Amygdala (tissue), 56 donors: ENCODE measurements at regions not wholly inside any gene's neighbourhood (a gene's known extent, or its start where the extent isn't known, plus 50 kb on each side); places are given as distances from the start of the nearest gene placed in this dataset.
A peak's percentile ranks its signal among the peaks of the same experiment; 100 is the strongest.

Experiments
- DNase-seq, 56 donors: peaks; one replicate each; lab custom pipeline; 2025; lab: John Stamatoyannopoulos, UW

DNA sequence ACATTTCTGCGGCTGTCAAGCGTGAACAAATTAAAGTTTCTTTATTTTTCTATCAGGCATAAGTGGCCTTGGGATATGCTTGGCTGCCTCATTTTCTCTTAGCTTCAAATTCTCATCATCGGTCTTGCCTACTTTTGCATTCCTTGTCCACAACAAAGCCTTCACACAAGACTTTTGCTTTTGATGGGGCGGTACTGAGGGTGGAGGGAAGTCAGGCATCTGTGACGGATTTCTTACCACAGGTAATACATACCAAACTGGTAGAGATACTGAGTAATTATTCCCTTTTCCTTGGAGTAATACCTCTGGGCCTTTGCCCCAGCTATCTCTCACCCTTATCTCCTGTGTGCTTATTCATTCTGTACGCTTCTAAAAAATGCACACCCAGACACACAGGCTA is 468.3 kb upstream of the RGPD4 start:
- DNase-seq, result no peak

DNA sequence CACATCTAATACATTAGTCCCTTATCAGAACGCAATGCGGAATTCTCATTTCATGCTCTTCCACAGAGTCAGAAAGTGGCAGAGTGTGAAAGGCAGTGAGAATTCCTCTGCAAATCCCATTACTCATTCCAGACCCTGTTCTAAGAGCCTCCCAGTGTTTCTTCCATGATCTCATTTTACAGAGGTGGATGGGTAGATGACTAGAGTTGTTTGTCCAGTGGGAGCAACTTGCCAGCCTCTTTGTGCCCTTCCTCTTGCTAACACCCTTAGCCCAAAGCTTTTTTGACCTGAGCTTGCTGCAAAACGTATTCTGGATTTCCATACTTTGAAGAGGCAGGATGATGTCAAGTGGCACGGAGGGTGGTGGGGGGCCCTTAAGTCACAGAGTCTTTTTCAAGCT is 467.7 kb upstream of the RGPD4 start:
- DNase-seq, result no peak

DNA sequence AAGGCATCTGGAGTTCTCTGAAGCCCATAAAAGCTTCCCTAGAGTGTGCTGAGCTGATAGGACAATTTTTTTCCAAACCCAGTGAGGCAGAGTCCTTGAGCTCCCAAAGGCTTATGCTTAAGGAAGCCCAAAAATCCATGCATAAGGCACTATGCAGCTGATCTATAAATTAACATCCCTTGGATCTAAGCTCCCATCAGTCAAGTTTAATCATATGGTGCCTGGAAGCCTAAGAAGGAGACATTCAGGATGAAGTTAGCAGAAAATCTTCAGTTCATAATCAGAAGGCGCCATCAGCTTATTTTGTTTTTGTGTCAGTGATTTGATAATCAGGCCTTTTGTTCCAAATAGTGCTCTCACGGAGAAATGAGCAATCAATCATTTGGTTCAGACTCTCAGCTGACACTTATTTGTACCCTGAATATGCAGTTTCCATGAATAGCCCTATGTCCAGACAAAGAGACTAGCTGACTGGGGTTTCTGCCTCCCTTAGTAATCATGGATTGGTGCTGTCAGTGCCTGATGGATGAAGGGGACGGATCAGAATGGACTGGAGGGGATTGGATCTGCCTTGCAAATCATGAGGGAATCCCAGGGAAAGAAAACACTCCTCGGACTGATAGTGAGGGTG is 464.8 kb upstream of the RGPD4 start:
- no peak for DNase-seq

DNA sequence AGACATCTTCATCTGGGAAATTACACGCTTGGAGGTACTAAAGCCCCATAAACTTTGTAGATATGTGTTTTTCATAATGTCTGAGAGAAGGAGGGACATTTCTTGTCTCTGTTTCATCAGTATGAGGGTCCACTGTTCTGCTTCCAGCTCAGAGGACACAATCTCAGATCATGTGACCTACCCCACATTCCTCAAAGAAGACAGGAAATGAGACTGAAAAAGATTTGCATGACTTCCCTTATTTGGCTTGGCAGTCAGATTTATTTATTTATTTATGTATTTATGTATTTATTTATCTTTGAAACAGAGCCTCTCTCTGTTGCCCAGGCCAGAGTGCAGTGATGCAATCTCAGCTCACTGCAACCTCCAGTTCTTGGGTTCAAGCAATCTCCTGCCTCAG is 463.7 kb upstream of the RGPD4 start:
- DNase-seq, result no peak

DNA sequence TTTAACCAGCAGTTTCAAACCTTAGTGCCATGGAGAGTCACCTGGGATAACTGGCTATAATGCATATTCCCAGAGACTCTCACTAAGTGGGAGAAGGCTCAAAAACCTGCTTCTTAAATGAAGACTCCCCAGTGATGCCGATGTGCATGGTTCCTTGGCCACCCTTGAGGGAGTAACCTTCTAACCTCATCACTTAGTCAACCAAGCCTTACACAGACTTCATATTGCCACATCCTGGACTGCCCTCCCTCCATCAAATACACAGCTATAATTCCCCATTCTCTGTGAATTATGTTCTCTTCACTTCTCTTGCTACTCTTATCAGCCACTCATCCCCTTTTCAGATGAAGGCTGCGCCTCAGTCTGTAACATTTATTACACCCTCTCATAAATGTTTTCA is 462.9 kb upstream of the RGPD4 start:
- no peak for DNase-seq

DNA sequence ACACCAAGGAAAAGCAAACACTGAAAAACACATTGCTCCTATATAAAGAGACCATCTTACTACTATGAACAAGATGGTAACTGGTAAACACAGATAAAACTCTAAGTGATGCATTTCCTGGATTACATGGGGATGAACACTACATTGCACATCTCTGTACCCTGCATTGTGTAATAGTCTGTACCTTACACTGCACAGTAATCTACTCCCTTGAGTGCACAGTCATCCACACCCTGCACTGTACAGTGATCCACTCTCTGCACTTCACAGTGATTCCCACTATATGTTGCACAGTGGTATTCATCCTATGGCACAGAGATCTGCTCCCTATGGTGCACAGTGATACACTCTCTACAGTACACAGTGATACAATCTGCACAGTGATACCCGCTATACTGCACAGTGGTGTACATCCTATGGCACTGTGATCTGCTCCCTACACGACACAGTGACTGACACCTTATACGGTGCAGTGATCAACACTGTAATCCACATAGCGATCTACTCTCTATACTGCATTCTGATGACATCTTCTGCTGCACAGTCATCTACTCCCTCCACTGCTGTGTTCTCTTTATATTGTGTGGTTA is 462.2 kb upstream of the RGPD4 start:
- no peak for DNase-seq

DNA sequence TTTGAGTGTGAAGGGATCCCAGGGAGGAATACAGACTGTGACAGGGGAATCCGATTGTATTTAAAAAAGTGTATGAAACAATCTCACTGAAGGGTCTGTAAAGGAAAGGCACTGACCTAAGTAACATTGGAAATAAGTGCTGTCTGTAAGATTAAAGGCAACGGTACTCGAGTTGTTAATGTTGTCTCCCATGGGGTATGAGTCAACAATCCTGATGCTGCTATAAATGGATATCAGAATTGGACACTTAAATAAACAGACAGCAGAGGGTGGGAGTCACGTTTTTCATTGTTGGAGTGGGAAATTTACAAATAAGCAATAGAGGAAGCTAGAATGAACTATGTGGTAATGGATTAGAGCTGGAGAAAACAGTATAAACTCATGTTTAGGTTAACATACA is 452.4 kb upstream of the RGPD4 start:
- no peak for DNase-seq

DNA sequence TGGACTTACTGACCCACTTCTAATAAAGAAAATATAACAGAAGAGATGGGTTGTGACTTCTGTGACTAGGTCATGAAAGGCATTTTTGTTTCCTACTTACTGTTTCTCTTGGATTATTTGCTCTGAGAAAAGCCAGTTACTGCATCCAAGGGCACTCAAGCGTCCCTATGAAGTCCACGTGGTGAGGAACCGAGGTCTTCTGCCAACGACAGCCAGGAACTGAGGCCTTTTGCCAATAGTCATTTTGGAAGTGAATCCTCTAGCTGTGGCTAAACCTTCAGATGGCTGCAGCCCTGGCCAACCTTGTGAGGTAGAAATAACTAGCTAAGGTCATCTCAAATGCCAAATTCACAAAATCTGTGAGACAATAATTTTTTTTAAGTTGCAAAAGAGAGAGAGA is 449.8 kb upstream of the RGPD4 start:
- peak in 2 of 56 donors; percentile 3 to 7 for DNase-seq

DNA sequence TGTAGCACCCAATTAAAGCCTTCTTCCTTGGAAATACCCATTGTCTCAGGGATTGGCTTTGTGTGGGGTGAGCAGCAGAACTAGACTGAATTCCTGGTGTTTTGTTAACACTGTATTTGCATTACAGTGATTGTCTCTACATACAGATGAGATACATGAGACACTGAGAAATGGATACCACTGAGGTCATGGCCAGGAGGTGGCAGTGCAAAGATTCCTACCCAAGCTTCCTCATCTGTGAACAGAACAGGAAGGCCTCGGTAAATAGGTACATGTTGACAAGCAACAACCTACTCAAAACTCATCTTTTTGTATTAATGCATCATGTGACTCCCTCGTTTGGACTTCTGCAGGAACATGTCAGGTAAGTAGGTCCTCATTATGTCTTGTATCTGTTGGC is 445.8 kb upstream of the RGPD4 start:
- DNase-seq, result no peak

DNA sequence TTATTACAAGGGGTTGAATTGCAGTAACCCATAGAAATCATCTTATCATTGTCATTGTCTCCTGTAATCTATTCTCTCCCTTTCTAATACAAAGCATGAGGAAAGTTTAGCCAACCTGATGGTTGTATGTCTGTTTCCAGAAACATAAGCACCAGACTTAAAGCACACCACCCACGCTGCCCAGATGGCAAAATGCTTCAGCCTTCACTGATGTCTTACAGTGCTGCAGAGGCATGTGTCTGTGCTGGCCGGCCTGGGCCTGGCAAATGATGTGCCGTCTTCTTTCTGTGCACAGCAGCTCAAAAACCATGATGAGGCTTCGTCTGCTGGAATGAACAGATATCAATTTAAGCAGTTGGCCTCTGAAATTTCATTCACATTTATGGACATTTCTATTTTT is 443.0 kb upstream of the RGPD4 start:
- peak in 31 of 56 donors; percentile 1 to 65 (median 20) for DNase-seq

DNA sequence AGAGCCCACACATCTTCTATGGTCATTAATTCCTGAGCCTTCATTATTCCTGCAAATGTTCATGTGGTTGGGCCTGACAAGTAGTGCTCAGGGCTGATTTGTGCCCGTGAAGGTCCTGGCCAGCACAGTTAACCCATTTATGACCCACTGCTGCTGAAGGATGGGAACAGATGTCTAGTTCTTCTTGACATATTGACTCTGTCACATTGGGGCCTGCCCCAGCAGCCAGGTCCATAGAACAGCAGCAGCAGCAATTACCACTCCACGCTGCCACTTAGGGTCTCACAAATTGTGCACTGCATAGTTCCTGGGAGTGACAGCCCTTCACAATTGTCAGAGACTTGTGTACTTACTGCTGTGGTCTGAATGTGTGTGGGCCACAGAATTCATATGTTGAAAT is 442.3 kb upstream of the RGPD4 start:
- no peak for DNase-seq

DNA sequence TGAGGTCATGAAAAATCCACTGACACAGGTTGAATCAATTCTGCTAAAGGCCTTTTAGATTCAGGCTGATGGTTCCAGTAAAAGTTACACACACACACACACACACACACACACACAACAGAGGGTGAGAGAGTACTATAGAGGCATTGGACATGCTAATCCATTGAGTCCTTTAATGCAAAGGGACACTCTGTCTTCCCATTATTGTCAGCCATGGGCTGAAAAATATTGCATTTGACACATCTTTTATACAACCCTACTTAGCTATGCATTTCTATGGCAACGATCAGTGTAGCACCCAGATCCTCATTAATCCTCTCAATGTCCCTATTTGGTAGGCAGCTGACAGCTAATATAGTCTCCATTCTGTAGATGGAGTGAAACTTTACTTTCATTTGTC is 440.8 kb upstream of the RGPD4 start:
- DNase-seq, result no peak

DNA sequence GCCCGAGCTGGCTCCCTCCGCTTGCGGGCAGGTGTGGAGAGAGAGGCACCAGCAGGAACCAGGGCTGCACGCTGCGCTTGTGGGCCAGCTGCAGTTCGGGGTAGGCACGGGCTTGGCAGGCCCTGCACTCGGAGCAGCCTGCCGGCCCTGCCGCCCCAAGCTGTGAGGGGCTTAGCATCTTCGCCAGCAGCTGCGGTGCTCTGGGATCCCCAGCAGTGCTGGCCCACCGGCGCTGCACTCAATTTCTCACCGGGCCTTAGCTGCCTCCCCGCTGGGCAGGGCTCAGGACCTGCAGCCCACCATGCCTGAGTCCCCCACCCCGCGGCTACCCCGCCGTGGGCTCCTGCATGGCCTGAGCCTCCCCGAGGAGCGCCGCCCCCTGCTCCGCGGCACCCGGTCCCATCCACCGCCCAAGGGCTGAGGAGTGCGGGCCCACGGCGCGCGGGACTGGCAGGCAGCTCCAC is 434.4 kb upstream of the RGPD4 start:
- no peak for DNase-seq

DNA sequence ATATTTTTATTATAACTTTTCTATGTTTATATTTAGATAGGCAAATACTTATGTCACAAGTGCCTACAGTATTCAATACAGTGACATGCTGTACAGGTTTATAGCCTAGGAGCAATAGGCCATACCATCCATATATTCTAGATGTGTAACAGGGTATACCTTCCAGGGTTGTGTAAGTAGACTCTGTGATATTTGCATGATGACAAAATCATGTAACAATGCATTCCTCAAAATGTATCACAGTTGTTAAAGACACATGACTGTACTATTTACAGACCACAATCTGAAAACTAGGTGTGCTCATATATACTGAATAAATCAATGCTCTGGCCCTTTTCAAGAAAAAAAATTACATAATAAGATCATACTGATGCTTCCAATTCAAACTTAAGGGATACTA is 433.2 kb upstream of the RGPD4 start:
- DNase-seq, result no peak

DNA sequence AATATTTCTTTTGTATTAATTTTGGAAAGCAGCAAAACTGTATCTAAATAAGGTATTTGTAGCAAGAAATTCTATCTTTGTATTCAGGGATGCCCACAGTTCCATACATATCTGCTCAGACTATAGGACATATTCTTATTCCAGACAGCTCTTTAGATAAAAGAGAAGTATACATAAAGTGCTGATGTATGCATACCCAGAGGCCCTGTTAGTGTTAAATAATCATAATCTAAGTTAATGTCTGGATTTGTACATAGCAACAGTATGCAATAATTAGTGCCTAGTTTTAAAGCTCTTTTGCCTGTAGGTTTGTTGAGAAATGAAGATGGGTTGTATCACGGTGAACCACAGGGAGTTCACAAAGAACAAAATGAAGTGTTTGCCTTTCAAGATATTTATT is 428.0 kb upstream of the RGPD4 start:
- DNase-seq, result no peak

DNA sequence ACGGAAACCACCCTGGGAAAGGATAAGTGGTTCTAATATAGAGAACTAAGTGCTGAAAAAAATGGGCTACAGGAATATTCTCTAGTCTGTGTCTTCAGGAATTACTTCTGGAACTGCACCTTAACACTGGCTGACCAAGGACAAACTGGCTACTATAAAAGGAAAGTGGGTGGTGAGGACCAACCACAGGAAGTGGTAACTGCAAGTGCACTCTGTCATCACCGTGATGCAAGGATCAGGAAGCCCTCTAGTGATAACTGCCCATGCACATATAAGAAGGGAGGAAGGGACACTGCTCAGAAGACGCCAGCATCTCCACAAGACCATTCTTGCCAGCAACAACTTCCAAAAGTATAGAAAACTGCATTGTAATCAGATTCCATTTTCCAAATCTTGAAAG is 424.4 kb upstream of the RGPD4 start:
- no peak for DNase-seq

DNA sequence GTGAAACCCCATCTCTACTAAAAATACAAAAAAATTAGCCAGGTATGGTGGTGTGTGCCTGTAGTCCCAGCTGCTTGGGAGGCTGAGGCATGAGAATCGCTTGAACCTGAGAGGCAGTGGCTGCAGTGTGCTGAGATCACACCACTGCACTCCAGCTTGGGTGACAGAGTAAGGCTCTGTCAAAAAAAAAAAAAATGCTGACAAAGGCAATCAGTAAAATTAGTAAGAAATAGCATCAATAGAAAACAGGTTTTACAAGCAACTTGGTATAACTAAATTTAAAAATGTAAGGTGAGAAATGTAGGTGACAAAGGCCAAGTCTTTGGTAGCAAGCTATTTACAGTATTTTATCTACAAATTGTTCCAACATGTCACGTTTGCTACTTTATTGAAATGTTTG is 421.4 kb upstream of the RGPD4 start:
- DNase-seq, result no peak

DNA sequence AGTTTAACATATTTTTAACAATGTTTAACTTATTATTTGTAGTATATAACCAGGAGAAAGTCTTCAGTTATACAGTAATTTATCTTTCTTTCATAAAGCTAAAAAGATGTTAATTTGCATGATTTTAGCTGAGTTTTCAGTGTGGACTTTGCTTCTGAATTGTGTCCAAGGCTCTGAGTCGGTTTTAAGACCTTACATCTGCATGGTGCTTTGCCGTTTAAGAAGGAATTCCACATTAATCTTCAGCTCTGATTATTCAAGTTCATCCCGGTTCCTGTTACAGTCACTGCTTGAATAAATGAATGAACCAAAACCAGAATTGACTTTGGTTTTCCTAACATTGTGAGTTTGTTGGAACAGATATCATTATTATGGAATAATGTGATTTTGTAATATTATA is 419.7 kb upstream of the RGPD4 start:
- no peak for DNase-seq

DNA sequence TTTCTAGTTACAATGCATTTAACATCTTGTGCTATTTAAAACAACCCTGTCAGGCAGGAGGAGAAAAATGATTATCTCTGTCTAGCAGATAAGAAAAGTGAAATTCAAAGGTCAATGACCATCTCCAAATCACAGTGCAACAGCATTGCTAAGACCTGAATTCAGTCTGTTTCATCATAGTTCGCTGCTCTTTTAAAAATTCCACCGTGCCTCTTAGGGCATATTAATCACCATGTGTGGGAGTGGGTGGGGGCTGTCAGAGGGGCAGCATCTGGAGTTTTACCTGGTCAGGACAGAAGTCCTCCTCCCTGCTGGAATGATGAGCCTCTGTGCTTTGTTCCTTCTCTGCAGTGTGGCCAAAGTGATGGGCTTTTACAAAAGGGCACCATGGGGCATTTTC is 418.7 kb upstream of the RGPD4 start:
- no peak for DNase-seq

DNA sequence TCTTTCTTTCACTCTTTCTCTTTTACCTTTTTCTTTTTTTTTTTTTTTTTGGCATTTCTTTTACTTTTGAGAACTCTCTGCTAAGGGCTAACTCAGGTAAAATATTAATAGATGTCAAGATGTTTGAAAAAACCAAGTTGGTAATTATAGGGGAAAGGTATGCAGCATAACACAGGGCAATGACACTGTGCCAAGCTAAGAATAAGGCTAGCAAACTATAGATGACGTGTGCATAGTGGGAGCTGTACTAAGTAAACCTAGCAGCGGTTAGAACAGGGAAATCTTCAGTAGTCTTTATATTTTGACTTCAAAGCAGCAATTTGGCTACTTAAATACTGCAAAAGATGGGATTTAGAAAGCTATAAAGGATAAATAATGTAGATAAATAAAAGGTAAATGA is 415.4 kb upstream of the RGPD4 start:
- DNase-seq, result no peak

DNA sequence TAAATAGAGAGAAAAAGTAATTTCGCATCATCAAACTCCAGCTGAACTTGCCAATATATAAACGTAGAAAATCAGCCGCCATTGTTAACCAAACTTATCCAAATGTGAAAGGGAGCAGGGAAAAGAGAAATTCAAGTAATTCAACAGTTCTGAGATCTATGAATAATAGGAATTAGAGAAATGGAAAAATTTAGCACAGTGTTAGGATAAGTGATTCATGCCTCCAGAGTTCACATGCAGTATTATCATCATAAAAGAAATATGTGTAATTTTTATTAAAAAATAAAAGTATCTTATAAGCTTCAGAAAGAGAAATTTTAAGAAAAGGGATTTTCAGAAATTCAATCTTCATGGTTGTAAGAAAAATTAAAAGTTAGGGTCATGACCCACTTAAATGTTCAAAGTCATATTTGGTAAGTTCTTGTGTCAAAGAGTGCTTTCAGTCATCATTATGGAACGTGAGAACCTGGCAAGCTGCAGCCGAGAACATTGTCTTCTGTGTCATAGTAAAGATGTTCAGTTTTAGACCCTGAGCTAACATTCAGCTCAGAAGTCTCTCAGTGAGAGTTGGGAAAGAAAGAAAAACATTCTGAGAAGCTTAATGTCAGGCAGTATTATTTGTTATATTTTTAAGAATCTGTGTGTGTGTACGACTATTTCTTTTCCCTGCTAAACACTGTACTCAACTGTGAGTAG is 414.3 kb upstream of the RGPD4 start:
- no peak for DNase-seq

DNA sequence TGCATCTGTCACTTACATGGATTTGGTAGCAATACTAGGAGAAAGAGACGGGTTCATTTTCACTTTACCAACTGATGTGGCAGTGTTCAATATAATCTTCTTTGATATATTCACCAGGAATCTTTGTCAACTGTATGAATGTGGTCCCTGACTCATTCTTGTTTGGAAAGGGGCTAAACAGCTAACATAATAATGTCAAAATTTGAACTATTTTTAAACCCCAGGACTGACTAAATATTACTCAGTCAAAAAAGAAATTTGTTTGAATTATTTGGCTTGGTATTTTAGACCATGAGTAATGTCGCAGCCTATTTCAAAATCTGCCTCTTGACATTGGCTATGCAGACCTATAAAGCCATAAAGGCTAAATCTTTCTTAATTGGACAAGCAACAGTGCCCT is 413.7 kb upstream of the RGPD4 start:
- no peak for DNase-seq
